Caco-2 (cell line): ENCODE measurements at regions not wholly inside any gene's neighbourhood (a gene's known extent, or its start where the extent isn't known, plus 50 kb on each side); places are given as distances from the start of the nearest gene placed in this dataset.
A peak's percentile ranks its signal among the peaks of the same experiment; 100 is the strongest.

Experiments
- BruUV-seq: library from RNA; stranded (reverse); fragments of 400-500 nt; replicated peaks from 2 replicates; lab custom pipeline; 2021; lab: Mats Ljungman, UMichigan
- CTCF ChIA-PET: fragments of 300-600 bp; sonication (Branson Sonifier 250); formaldehyde crosslinking; loops from one replicate; lab custom pipeline; 2022; ENCODE audit warnings: antibody characterized with exemption; lab: Charles Lee
- POLR2A ChIA-PET: fragments of 300-600 bp; sonication (Branson Sonifier 250); formaldehyde crosslinking; loops from one replicate; lab custom pipeline; 2022; ENCODE audit warnings: antibody characterized with exemption; lab: Charles Lee
- DNase-seq, 2 experiments: peaks; one replicate each; pipeline versions ENCODE4 v3.0.0 to v3.0.0-alpha.2; 2020 to 2022
- H3K27me3 ChIP-seq: replicated peaks from 2 replicates; pipeline ENCODE4 v1.6.0; 2011; ENCODE audit warnings: low read length; ENCODE audit not compliant: control insufficient read depth, insufficient read depth
- H3K36me3 ChIP-seq: 2 replicates; pipeline ENCODE4 v1.5.1; 2011; ENCODE audit warnings: low read length; ENCODE audit not compliant: control insufficient read depth, insufficient read depth
- H3K4me1 ChIP-seq: fragments of 250-450 bp; sonication (Bioruptor Pico); 2 replicates; pipeline ENCODE4 v1.5.1; 2020; ENCODE audit warnings: mild to moderate bottlenecking
- H3K4me3 ChIP-seq: 2 replicates; pipeline ENCODE4 v1.5.1; 2011; ENCODE audit warnings: low read depth, mild to moderate bottlenecking, control low read depth, low read length
- H3K9me3 ChIP-seq: fragments of 250-450 bp; sonication (Bioruptor Pico); 2 replicates; pipeline ENCODE4 v1.5.1; 2020; ENCODE audit warnings: mild to moderate bottlenecking, moderate library complexity
- H3K27ac Mint-ChIP-seq: one replicate; pipeline ENCODE4 v1.8.0; 2022; ENCODE audit warnings: mixed read lengths; ENCODE audit not compliant: unreplicated experiment
- H3K27me3 Mint-ChIP-seq: one replicate; pipeline ENCODE4 v1.8.0; 2022; ENCODE audit warnings: mixed read lengths; ENCODE audit not compliant: insufficient read depth, unreplicated experiment
- H3K36me3 Mint-ChIP-seq: one replicate; pipeline ENCODE4 v1.8.0; 2022; ENCODE audit warnings: mild to moderate bottlenecking, mixed read lengths; ENCODE audit not compliant: insufficient read depth, unreplicated experiment
- H3K4me1 Mint-ChIP-seq: one replicate; pipeline ENCODE4 v1.8.0; 2022; ENCODE audit warnings: low read depth, mixed read lengths; ENCODE audit not compliant: unreplicated experiment
- H3K4me3 Mint-ChIP-seq: one replicate; pipeline ENCODE4 v1.8.0; 2022; ENCODE audit warnings: mild to moderate bottlenecking, moderate library complexity, mixed read lengths; ENCODE audit not compliant: unreplicated experiment
- H3K9me3 Mint-ChIP-seq: one replicate; pipeline ENCODE4 v1.8.0; 2022; ENCODE audit warnings: mixed read lengths; ENCODE audit not compliant: unreplicated experiment
- intact Hi-C: fragments of 100-400 bp; cut with micrococcal nuclease; formaldehyde crosslinking; loops from one replicate; pipeline ENCODE4 v1.10.0; 2022; ENCODE audit not compliant: unreplicated experiment
- TF ChIP-seq, protein P1 (sequence below), 2 experiments: fragments of 200-600 bp in 1 of 2; IDR thresholded peaks; 1 replicate in 1 of 2; 2 replicates in 1 of 2; pipeline versions ENCODE4 v1.5.1 to v1.8.0; 2011 to 2022; ENCODE audit warnings: antibody characterized with exemption in 1 of 2, control low read depth in 1 of 2, inconsistent platforms in 1 of 2, low read depth in 1 of 2, low read length in 1 of 2, mild to moderate bottlenecking in 1 of 2, moderate library complexity in 1 of 2; ENCODE audit not compliant: insufficient read depth in 1 of 2, severe bottlenecking in 1 of 2, unreplicated experiment in 1 of 2

DNA sequence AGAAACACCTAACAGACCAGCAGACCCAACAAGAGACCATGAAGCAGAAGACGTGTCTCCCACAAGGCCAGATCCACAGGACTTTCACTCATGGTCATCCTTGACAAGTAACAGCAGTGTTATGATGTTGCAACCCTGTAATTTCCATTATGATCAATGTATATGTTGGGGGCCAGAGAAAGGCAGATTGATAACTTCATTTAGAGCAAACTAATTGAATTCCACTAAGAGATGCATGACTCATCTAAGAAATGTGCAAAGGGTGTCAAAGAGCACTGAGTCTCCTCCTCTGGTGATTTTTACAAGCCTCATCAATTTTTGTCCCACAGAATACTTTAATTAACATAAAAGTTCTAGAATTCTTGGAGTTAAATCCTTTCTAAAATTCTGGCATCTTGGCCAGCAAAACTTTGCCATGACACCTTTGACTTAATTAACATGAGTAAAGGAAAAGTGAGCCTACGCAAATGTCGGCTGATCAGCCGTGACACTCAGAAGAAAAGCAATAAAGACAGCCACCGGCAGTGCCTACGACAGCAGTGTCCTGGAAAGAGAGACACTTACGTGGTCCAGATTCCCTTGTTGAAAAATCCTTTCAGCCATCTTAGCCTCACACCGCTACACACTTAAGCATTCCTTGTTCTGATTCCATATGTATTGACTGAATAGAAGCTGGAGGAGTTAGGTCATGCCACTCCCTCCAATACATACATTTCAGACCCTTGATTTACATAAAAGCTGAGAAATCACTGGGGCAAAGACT is 370.2 kb upstream of the CCDC196 start:
- H3K9me3 Mint-ChIP-seq: no peaks in the 10 kb centered on the region
- no TSS peak for BruUV-seq
- no peaks in the 10 kb centered on the region for H3K36me3 Mint-ChIP-seq
- H3K4me1 Mint-ChIP-seq: peaks cover 11% of the 10 kb centered on the region
- ChIA-PET POLR2A (no interaction called here), CTCF (no interaction called here)
- H3K27ac Mint-ChIP-seq: no peak overlapping the region
- TF ChIP-seq, protein P1, sequence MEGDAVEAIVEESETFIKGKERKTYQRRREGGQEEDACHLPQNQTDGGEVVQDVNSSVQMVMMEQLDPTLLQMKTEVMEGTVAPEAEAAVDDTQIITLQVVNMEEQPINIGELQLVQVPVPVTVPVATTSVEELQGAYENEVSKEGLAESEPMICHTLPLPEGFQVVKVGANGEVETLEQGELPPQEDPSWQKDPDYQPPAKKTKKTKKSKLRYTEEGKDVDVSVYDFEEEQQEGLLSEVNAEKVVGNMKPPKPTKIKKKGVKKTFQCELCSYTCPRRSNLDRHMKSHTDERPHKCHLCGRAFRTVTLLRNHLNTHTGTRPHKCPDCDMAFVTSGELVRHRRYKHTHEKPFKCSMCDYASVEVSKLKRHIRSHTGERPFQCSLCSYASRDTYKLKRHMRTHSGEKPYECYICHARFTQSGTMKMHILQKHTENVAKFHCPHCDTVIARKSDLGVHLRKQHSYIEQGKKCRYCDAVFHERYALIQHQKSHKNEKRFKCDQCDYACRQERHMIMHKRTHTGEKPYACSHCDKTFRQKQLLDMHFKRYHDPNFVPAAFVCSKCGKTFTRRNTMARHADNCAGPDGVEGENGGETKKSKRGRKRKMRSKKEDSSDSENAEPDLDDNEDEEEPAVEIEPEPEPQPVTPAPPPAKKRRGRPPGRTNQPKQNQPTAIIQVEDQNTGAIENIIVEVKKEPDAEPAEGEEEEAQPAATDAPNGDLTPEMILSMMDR (IDR thresholded peaks at IDR 0.05; ENCODE audit: insufficient read depth in 1 of 2, low read depth in 1 of 2, low read length in 1 of 2, severe bottlenecking in 1 of 2, unreplicated experiment in 1 of 2): no peak
- DNase-seq: no peak
- no peak overlapping the region for H3K4me3 Mint-ChIP-seq
- no peaks in the 10 kb centered on the region for H3K27me3 Mint-ChIP-seq
- peaks cover 10% of the 10 kb centered on the region; the same call in 1 of the 2 replicates for H3K4me1 ChIP-seq
- intact Hi-C loops: no loop called here
- no peaks in the 10 kb centered on the region for H3K36me3 ChIP-seq
- no peak overlapping the region for H3K4me3 ChIP-seq
- peaks cover 3% of the 10 kb centered on the region; the same call in 1 of the 2 replicates for H3K9me3 ChIP-seq
- H3K27me3 ChIP-seq: no peaks in the 10 kb centered on the region

DNA sequence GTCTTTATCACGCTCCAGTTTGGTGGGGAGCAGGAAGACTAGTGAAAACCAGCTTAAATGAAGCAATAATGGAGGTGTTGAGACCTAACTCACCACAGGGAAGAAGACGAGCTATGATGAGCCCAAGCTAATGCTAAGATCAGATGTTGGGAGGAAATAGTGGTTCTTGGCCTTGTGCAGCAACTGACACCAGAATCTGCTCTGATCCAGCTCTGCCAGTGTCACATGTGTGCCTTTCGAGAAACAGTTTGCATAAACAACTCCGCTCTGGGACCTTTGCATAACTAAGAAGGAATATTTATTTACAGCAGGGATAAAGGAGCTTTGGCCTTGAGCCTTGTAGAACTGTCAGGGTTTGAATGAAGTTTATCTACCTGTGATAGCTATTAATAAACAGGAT is 369.4 kb upstream of the CCDC196 start:
- BruUV-seq: no TSS peak
- DNase-seq: no peak
- H3K9me3 ChIP-seq: peaks cover 3% of the 10 kb centered on the region; the same call in 1 of the 2 replicates
- H3K36me3 Mint-ChIP-seq: no peaks in the 10 kb centered on the region
- peaks cover 10% of the 10 kb centered on the region; the same call in 1 of the 2 replicates for H3K4me1 ChIP-seq
- no peaks in the 10 kb centered on the region for H3K27me3 ChIP-seq
- no peaks in the 10 kb centered on the region for H3K27me3 Mint-ChIP-seq
- no peak overlapping the region for H3K4me3 ChIP-seq
- H3K36me3 ChIP-seq: no peaks in the 10 kb centered on the region
- H3K4me1 Mint-ChIP-seq: peaks cover 11% of the 10 kb centered on the region
- H3K27ac Mint-ChIP-seq: no peak overlapping the region
- H3K9me3 Mint-ChIP-seq: no peaks in the 10 kb centered on the region
- POLR2A ChIA-PET: no interaction called here
- TF ChIP-seq, protein P1 (IDR thresholded peaks at IDR 0.05; ENCODE audit: insufficient read depth in 1 of 2, low read depth in 1 of 2, low read length in 1 of 2, severe bottlenecking in 1 of 2, unreplicated experiment in 1 of 2): no peak
- intact Hi-C loops: no loop called here
- H3K4me3 Mint-ChIP-seq: no peak overlapping the region
- CTCF ChIA-PET: no interaction called here

DNA sequence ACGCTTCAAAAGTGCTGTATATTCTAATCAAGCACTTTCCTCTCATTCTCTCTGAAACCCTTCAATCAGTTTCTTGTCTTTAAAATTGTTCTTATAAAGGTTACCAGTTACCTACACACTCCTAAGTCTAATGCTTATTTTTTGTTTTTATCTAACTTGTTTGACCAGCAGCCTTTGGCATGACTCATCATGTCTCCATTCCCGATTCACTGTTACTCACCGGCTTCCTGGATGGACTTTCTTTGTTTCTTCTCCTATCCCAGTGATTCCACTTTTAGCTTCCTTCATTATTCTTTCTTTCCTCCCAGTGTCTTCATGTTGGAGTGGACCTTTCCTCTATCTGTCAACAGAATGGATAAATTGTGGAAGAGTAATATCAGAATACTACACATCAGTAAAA is 368.6 kb upstream of the CCDC196 start:
- no peaks in the 10 kb centered on the region for H3K9me3 Mint-ChIP-seq
- TF ChIP-seq, protein P1 (IDR thresholded peaks at IDR 0.05; ENCODE audit: insufficient read depth in 1 of 2, low read depth in 1 of 2, low read length in 1 of 2, severe bottlenecking in 1 of 2, unreplicated experiment in 1 of 2): no peak
- no peak overlapping the region for H3K4me3 ChIP-seq
- peaks cover 2% of the 10 kb centered on the region for H3K27me3 Mint-ChIP-seq
- H3K36me3 ChIP-seq: no peaks in the 10 kb centered on the region
- BruUV-seq: no TSS peak
- peaks cover 10% of the 10 kb centered on the region; the same call in 1 of the 2 replicates for H3K4me1 ChIP-seq
- no peak overlapping the region for H3K4me3 Mint-ChIP-seq
- peaks cover 3% of the 10 kb centered on the region; the same call in 1 of the 2 replicates for H3K9me3 ChIP-seq
- H3K27ac Mint-ChIP-seq: peak overlapping the region; percentile 8
- intact Hi-C loops: no loop called here
- POLR2A ChIA-PET: no interaction called here
- no peak for DNase-seq
- peaks cover 11% of the 10 kb centered on the region for H3K4me1 Mint-ChIP-seq
- no peaks in the 10 kb centered on the region for H3K27me3 ChIP-seq
- H3K36me3 Mint-ChIP-seq: no peaks in the 10 kb centered on the region
- CTCF ChIA-PET: no interaction called here
